Omental fat pad (tissue), 3 donors: ENCODE measurements at regions not wholly inside any gene's neighbourhood (a gene's known extent, or its start where the extent isn't known, plus 50 kb on each side); places are given as distances from the start of the nearest gene placed in this dataset.
"Not testable (repeated sequence)": the region's sequence is repeated elsewhere in the genome, so short reads cannot be mapped to it uniquely, and the experiment has no call there.

Experiments used
- ATAC-seq: fragments of 150-250 bp; one replicate; pipeline ENCODE4 v1.9.1; 2016; ENCODE audit warnings: mild to moderate bottlenecking, moderate library complexity; ENCODE audit not compliant: low FRiP score
- DNase-seq: peaks from one replicate; pipeline ENCODE4 v3.0.0-alpha.2; 2019; ENCODE audit warnings: low spot score
- CTCF ChIP-seq, 3 donors: fragments of 450-650 bp; IDR thresholded peaks; one replicate each; pipeline ENCODE4 v1.5.1; 2016 to 2017; ENCODE audit warnings: antibody characterized with exemption in 3 of 3, mild to moderate bottlenecking in 3 of 3, moderate library complexity in 2 of 3

- DNase-seq (no peak), ATAC-seq (no peak)
- no peak for TF ChIP-seq CTCF (IDR thresholded peaks at IDR 0.05)
These were observed 211.2 kb upstream of the EDNRB start for GRCh38 chr13:78129823-78130222.

DNA sequence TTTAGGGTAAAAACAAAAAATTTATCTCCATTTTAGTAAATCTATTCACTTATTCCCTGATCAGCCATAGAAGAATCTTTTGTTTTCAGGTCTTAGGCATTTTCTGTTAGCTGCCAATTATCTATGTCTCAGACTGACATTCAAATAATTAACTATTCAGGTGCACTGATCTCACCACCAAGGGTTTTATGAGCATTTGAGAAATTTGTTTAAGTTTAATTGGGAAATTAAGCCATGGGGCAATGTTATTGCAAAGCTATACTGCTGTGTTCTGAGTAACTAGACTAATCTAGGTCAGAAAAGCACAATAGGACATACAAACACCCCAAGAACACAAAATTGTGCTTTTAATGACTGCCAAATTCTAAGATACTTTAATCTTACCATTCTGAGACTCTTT lies 210.7 kb upstream of the EDNRB start:
- no peak for DNase-seq
- TF ChIP-seq CTCF (IDR thresholded peaks at IDR 0.05) = no peak
- no peak for ATAC-seq

GRCh38 chr13:78121459-78122348 lies 203.1 kb upstream of the EDNRB start:
- peak; percentile 64 for ATAC-seq

GRCh38 chr13:78121001-78121400 lies 202.4 kb upstream of the EDNRB start:
- DNase-seq (no peak), ATAC-seq (no peak)
- no peak for TF ChIP-seq CTCF (IDR thresholded peaks at IDR 0.05)

More at GRCh38 chr13:78121459-78122348, 203.1 kb upstream of the EDNRB start:
- TF ChIP-seq CTCF (IDR thresholded peaks at IDR 0.05) = peak in 2 of 3 donors; percentile 6 to 55
- no peak for DNase-seq

DNA sequence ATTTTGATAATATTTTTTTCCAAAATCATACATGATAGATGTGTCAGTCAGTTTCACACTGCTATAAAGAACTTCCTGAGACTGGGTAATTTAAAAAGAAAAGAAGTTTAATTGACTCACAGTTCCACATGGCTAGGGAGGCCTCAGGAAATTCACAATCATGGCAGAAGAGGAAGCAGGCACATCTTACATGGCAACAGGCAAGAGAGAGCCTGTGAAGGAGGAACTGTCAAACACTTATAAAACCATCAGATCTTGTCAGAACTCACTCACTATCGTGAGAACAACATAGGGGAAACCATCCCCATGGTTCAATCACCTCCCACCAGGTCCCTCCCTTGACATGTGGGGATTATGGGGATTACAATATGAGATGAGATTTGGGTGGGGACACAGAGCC lies 201.5 kb upstream of the EDNRB start:
- ATAC-seq, DNase-seq: not testable (repeated sequence)

GRCh38 chr13:78117070-78117469 lies 198.4 kb upstream of the EDNRB start:
- DNase-seq, ATAC-seq: not testable (repeated sequence)

DNA sequence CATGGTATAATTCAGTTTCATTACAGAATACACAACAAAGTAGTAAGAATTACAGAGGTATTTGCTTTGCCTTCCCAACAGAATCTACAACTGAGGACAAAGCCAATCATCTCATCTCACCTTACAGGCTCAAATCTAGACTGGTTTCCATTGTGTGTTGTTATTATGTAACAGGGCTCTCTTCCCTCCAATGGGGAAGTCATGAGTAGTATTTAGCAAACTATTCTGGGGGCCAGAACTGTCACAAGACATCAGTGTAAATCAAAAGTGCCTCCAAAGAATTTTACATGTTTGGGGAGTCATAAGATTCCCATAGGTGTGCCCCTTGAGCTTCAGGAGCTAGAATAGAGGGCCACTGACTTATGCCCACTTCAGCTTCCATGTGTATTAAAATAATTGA lies 187.0 kb upstream of the EDNRB start:
- DNase-seq (no peak), ATAC-seq (no peak)
- TF ChIP-seq CTCF (IDR thresholded peaks at IDR 0.05) = no peak

- DNase-seq (no peak), ATAC-seq (no peak)
- no peak for TF ChIP-seq CTCF (IDR thresholded peaks at IDR 0.05)
These were observed 185.3 kb upstream of the EDNRB start for GRCh38 chr13:78103936-78104335.
